Activated CD8-positive, alpha-beta memory T cell treated with anti-CD3 and anti-CD28 coated beads for 36 hours (primary cell): ENCODE measurements at regions not wholly inside any gene's neighbourhood (a gene's known extent, or its start where the extent isn't known, plus 50 kb on each side); places are given as distances from the start of the nearest gene placed in this dataset.

Source experiments
- CTCF ChIA-PET: fragments of 350-600 bp; sonication (Branson Sonifier 250); formaldehyde crosslinking; loops from one replicate; lab custom pipeline; 2021; ENCODE audit warnings: antibody characterized with exemption; lab: Charles Lee
- POLR2A ChIA-PET: fragments of 350-600 bp; sonication (Branson Sonifier 250); formaldehyde crosslinking; loops from one replicate; lab custom pipeline; 2021; ENCODE audit warnings: antibody characterized with exemption; lab: Charles Lee

GRCh38 chr12:104399740-104400612, 56.8 kb upstream of the CHST11 start:
- CTCF ChIA-PET, result interaction anchor here (0.7 kb wide), 1 partner anchor 18 kb away, joined by 3 read pairs; no protein-coding TSS in a partner anchor
- POLR2A ChIA-PET, result no interaction called here

GRCh38 chr12:104402630-104403029, 54.1 kb upstream of the CHST11 start:
- CTCF ChIA-PET, result interaction anchor here (1.0 kb wide), 1 partner anchor 20 kb away, joined by 3 read pairs; no protein-coding TSS in a partner anchor
- POLR2A ChIA-PET, result no interaction called here

GRCh38 chr12:104404781-104405180, 52.0 kb upstream of the CHST11 start:
- POLR2A ChIA-PET, result no interaction called here

GRCh38 chr12:104406164-104406563, 50.6 kb upstream of the CHST11 start:
- CTCF ChIA-PET, result interaction anchor here (2.7 kb wide), 1 partner anchor 24 kb away, joined by 7 read pairs; no protein-coding TSS in a partner anchor
- POLR2A ChIA-PET, result no interaction called here

More at GRCh38 chr12:104404781-104405180, 52.0 kb upstream of the CHST11 start:
- CTCF ChIA-PET, result interaction anchor here (2.7 kb wide), 1 partner anchor 23 kb away, joined by 7 read pairs; no protein-coding TSS in a partner anchor
